Uterus (tissue), 2 donors: ENCODE measurements at regions not wholly inside any gene's neighbourhood (a gene's known extent, or its start where the extent isn't known, plus 50 kb on each side); places are given as distances from the start of the nearest gene placed in this dataset.

Experiments
- POLR2A ChIP-seq, 2 donors: fragments of 450-650 bp; IDR thresholded peaks; one replicate each; pipeline ENCODE4 v1.6.1; 2016; ENCODE audit warnings: antibody characterized with exemption in 2 of 2, mild to moderate bottlenecking in 1 of 2, moderate library complexity in 1 of 2
- TF ChIP-seq, protein P1 (sequence below), 4 experiments: fragments of 200-600 bp in 2 of 4; fragments of 450-650 bp in 2 of 4; sonication (generic) in 2 of 4; IDR thresholded peaks; one replicate each; pipeline ENCODE4 v1.5.1; 2016 to 2019; ENCODE audit warnings: antibody characterized with exemption in 4 of 4, mild to moderate bottlenecking in 2 of 4, moderate library complexity in 1 of 4

DNA sequence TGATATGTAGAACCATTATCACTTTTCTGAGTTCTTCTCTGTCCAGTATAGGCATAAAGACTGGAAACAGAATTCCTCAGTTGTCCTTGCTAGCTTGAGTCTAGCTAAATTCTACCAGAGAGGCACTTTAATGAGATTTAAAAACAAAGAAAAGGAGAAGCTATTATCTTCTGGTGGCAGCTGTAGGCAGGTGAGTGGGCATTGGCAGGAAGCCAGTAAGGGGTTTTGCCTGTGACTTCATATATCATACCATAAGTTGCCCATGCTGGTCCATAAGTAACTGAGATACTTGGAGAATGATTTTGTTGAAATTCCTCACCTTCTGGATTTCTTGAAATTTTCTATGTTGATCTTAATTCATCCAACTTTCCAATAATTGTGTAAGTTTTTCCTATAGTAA is 402.3 kb upstream of the TGFBR2 start:
- TF ChIP-seq, protein P1, sequence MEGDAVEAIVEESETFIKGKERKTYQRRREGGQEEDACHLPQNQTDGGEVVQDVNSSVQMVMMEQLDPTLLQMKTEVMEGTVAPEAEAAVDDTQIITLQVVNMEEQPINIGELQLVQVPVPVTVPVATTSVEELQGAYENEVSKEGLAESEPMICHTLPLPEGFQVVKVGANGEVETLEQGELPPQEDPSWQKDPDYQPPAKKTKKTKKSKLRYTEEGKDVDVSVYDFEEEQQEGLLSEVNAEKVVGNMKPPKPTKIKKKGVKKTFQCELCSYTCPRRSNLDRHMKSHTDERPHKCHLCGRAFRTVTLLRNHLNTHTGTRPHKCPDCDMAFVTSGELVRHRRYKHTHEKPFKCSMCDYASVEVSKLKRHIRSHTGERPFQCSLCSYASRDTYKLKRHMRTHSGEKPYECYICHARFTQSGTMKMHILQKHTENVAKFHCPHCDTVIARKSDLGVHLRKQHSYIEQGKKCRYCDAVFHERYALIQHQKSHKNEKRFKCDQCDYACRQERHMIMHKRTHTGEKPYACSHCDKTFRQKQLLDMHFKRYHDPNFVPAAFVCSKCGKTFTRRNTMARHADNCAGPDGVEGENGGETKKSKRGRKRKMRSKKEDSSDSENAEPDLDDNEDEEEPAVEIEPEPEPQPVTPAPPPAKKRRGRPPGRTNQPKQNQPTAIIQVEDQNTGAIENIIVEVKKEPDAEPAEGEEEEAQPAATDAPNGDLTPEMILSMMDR (IDR thresholded peaks at IDR 0.05) = no peak
- no peak for TF ChIP-seq POLR2A (IDR thresholded peaks at IDR 0.05)
